ENCODE measurements at regions not wholly inside any gene's neighbourhood (a gene's known extent, or its start where the extent isn't known, plus 50 kb on each side); places are given as distances from the start of the nearest gene placed in this dataset.

GRCh38 chr16:55971447-55971846 lies 96.3 kb upstream of the CES5A start:
- Histone ChIP-seq H3K4me1 (ENCODE audit: control insufficient read depth, insufficient read depth, low read length) (peaks cover 2% of the 10 kb centered on the region), H3K4me3 (ENCODE audit: low read depth, low read length) (no peak overlapping the region), H3K9me3 (ENCODE audit: control insufficient read depth, insufficient read depth, low read length) (no peaks in the 10 kb centered on the region), H3K27me3 (ENCODE audit: control insufficient read depth, insufficient read depth, low read length) (no peaks in the 10 kb centered on the region), H3K27ac (ENCODE audit: low read depth, low read length) (no peak overlapping the region), H3K36me3 (ENCODE audit: control insufficient read depth, insufficient read depth, low read length) (no peaks in the 10 kb centered on the region)
- 88% methylated on average over 3 of the region's 5 CpGs for WGBS (ENCODE audit: insufficient coverage)
- DNase-seq (ENCODE audit: low read depth in 4 of 6, low spot score in 6 of 6): no peak

- Histone ChIP-seq H3K4me3 (ENCODE audit: low read depth, low read length) (no peak overlapping the region), H3K9me3 (ENCODE audit: control insufficient read depth, insufficient read depth, low read length) (no peaks in the 10 kb centered on the region), H3K27me3 (ENCODE audit: control insufficient read depth, insufficient read depth, low read length) (no peaks in the 10 kb centered on the region), H3K36me3 (ENCODE audit: control insufficient read depth, insufficient read depth, low read length) (no peaks in the 10 kb centered on the region), H3K27ac (ENCODE audit: low read depth, low read length) (no peak overlapping the region), H3K4me1 (ENCODE audit: control insufficient read depth, insufficient read depth, low read length) (peaks cover 5% of the 10 kb centered on the region)
- DNase-seq (ENCODE audit: low read depth in 4 of 6, low spot score in 6 of 6): peak in 1 of 6 donors; percentile 23
- 50% methylated on average over 4 of the region's 5 CpGs for WGBS (ENCODE audit: insufficient coverage)
These were observed 93.0 kb upstream of the CES5A start for GRCh38 chr16:55968221-55968620.

GRCh38 chr16:55964923-55965475 lies 89.8 kb upstream of the CES5A start:
- H3K9me3 ChIP-seq (ENCODE audit: control insufficient read depth, insufficient read depth, low read length): no peaks in the 10 kb centered on the region
- 55% methylated on average over 4 of the region's 4 CpGs for WGBS (ENCODE audit: insufficient coverage)
- no peak overlapping the region for H3K27ac ChIP-seq (ENCODE audit: low read depth, low read length)
- no peaks in the 10 kb centered on the region for H3K27me3 ChIP-seq (ENCODE audit: control insufficient read depth, insufficient read depth, low read length)
- no peaks in the 10 kb centered on the region for H3K36me3 ChIP-seq (ENCODE audit: control insufficient read depth, insufficient read depth, low read length)
- no peak overlapping the region for H3K4me3 ChIP-seq (ENCODE audit: low read depth, low read length)
- peaks cover 5% of the 10 kb centered on the region for H3K4me1 ChIP-seq (ENCODE audit: control insufficient read depth, insufficient read depth, low read length)
- DNase-seq (ENCODE audit: low read depth in 4 of 6, low spot score in 6 of 6): no peak

GRCh38 chr16:55955845-55956244 lies 80.7 kb upstream of the CES5A start:
- Histone ChIP-seq H3K36me3 (ENCODE audit: control insufficient read depth, insufficient read depth, low read length) (no peaks in the 10 kb centered on the region), H3K27me3 (ENCODE audit: control insufficient read depth, insufficient read depth, low read length) (no peaks in the 10 kb centered on the region), H3K9me3 (ENCODE audit: control insufficient read depth, insufficient read depth, low read length) (no peaks in the 10 kb centered on the region), H3K27ac (ENCODE audit: low read depth, low read length) (no peak overlapping the region), H3K4me1 (ENCODE audit: control insufficient read depth, insufficient read depth, low read length) (peaks cover 5% of the 10 kb centered on the region), H3K4me3 (ENCODE audit: low read depth, low read length) (no peak overlapping the region)
- DNase-seq (ENCODE audit: low read depth in 4 of 6, low spot score in 6 of 6): peak in 2 of 6 donors; percentile 16 to 22
- WGBS (ENCODE audit: insufficient coverage): 54% methylated on average over 5 of the region's 5 CpGs

GRCh38 chr16:55955424-55955823 lies 80.3 kb upstream of the CES5A start:
- Histone ChIP-seq H3K9me3 (ENCODE audit: control insufficient read depth, insufficient read depth, low read length) (no peaks in the 10 kb centered on the region), H3K27me3 (ENCODE audit: control insufficient read depth, insufficient read depth, low read length) (no peaks in the 10 kb centered on the region), H3K4me3 (ENCODE audit: low read depth, low read length) (no peak overlapping the region), H3K27ac (ENCODE audit: low read depth, low read length) (no peak overlapping the region), H3K36me3 (ENCODE audit: control insufficient read depth, insufficient read depth, low read length) (no peaks in the 10 kb centered on the region), H3K4me1 (ENCODE audit: control insufficient read depth, insufficient read depth, low read length) (peaks cover 5% of the 10 kb centered on the region)
- WGBS (ENCODE audit: insufficient coverage): 70% methylated on average over 3 of the region's 4 CpGs
- DNase-seq (ENCODE audit: low read depth in 4 of 6, low spot score in 6 of 6): peak in 1 of 6 donors; percentile 69

- H3K9me3 ChIP-seq (ENCODE audit: control insufficient read depth, insufficient read depth, low read length): no peaks in the 10 kb centered on the region
- WGBS (ENCODE audit: insufficient coverage): 82% methylated on average over 1 of the region's 2 CpGs
- no peak for DNase-seq (ENCODE audit: low read depth in 4 of 6, low spot score in 6 of 6)
- H3K27ac ChIP-seq (ENCODE audit: low read depth, low read length): no peak overlapping the region
- H3K27me3 ChIP-seq (ENCODE audit: control insufficient read depth, insufficient read depth, low read length): no peaks in the 10 kb centered on the region
- H3K4me1 ChIP-seq (ENCODE audit: control insufficient read depth, insufficient read depth, low read length): peaks cover 5% of the 10 kb centered on the region
- no peak overlapping the region for H3K4me3 ChIP-seq (ENCODE audit: low read depth, low read length)
- no peaks in the 10 kb centered on the region for H3K36me3 ChIP-seq (ENCODE audit: control insufficient read depth, insufficient read depth, low read length)
These were observed 79.7 kb upstream of the CES5A start for GRCh38 chr16:55954906-55955305.

- H3K4me1 ChIP-seq (ENCODE audit: control insufficient read depth, insufficient read depth, low read length): peaks cover 2% of the 10 kb centered on the region
- H3K27ac ChIP-seq (ENCODE audit: low read depth, low read length): no peak overlapping the region
- no peaks in the 10 kb centered on the region for H3K9me3 ChIP-seq (ENCODE audit: control insufficient read depth, insufficient read depth, low read length)
- no peak overlapping the region for H3K4me3 ChIP-seq (ENCODE audit: low read depth, low read length)
- no peak for DNase-seq (ENCODE audit: low read depth in 4 of 6, low spot score in 6 of 6)
- peaks cover 2% of the 10 kb centered on the region for H3K27me3 ChIP-seq (ENCODE audit: control insufficient read depth, insufficient read depth, low read length)
- no CpG with 5 or more reads among the region's 1 CpG for WGBS (ENCODE audit: insufficient coverage)
- no peaks in the 10 kb centered on the region for H3K36me3 ChIP-seq (ENCODE audit: control insufficient read depth, insufficient read depth, low read length)
These were observed 74.3 kb upstream of the CES5A start for GRCh38 chr16:55949518-55949917.

GRCh38 chr16:55948230-55948629 lies 73.1 kb upstream of the CES5A start:
- 80% methylated on average over 1 of the region's 6 CpGs for whole genome bisulfite sequencing (ENCODE audit: insufficient coverage)
- DNase-seq (ENCODE audit: low read depth in 4 of 6, low spot score in 6 of 6): no peak

GRCh38 chr16:55947366-55947765 lies 72.2 kb upstream of the CES5A start:
- no peak overlapping the region for H3K4me3 ChIP-seq (ENCODE audit: low read depth, low read length)
- peaks cover 4% of the 10 kb centered on the region for H3K4me1 ChIP-seq (ENCODE audit: control insufficient read depth, insufficient read depth, low read length)
- no peak for DNase-seq (ENCODE audit: low read depth in 4 of 6, low spot score in 6 of 6)
- H3K27me3 ChIP-seq (ENCODE audit: control insufficient read depth, insufficient read depth, low read length): peaks cover 2% of the 10 kb centered on the region
- H3K27ac ChIP-seq (ENCODE audit: low read depth, low read length): no peak overlapping the region
- H3K9me3 ChIP-seq (ENCODE audit: control insufficient read depth, insufficient read depth, low read length): no peaks in the 10 kb centered on the region
- no peaks in the 10 kb centered on the region for H3K36me3 ChIP-seq (ENCODE audit: control insufficient read depth, insufficient read depth, low read length)
- WGBS (ENCODE audit: insufficient coverage): 75% methylated on average over 1 of the region's 1 CpG

More at GRCh38 chr16:55948230-55948629, 73.1 kb upstream of the CES5A start:
- Histone ChIP-seq H3K36me3 (ENCODE audit: control insufficient read depth, insufficient read depth, low read length) (no peaks in the 10 kb centered on the region), H3K4me1 (ENCODE audit: control insufficient read depth, insufficient read depth, low read length) (peaks cover 4% of the 10 kb centered on the region), H3K27me3 (ENCODE audit: control insufficient read depth, insufficient read depth, low read length) (peaks cover 2% of the 10 kb centered on the region), H3K9me3 (ENCODE audit: control insufficient read depth, insufficient read depth, low read length) (no peaks in the 10 kb centered on the region), H3K4me3 (ENCODE audit: low read depth, low read length) (no peak overlapping the region), H3K27ac (ENCODE audit: low read depth, low read length) (no peak overlapping the region)

GRCh38 chr16:55944377-55944802 lies 69.2 kb upstream of the CES5A start:
- H3K4me3 ChIP-seq (ENCODE audit: low read depth, low read length): no peak overlapping the region
- H3K27ac ChIP-seq (ENCODE audit: low read depth, low read length): peak overlapping the region; percentile 50
- peaks cover 4% of the 10 kb centered on the region for H3K4me1 ChIP-seq (ENCODE audit: control insufficient read depth, insufficient read depth, low read length)
- 33% methylated on average over 7 of the region's 8 CpGs for WGBS (ENCODE audit: insufficient coverage)
- DNase-seq (ENCODE audit: low read depth in 4 of 6, low spot score in 6 of 6): peak; percentile 70 to 95 (median 78)
- peaks cover 2% of the 10 kb centered on the region for H3K27me3 ChIP-seq (ENCODE audit: control insufficient read depth, insufficient read depth, low read length)
- H3K36me3 ChIP-seq (ENCODE audit: control insufficient read depth, insufficient read depth, low read length): no peaks in the 10 kb centered on the region
- H3K9me3 ChIP-seq (ENCODE audit: control insufficient read depth, insufficient read depth, low read length): peaks cover 4% of the 10 kb centered on the region
